PC-9 (cell line): ENCODE measurements at regions not wholly inside any gene's neighbourhood (a gene's known extent, or its start where the extent isn't known, plus 50 kb on each side); places are given as distances from the start of the nearest gene placed in this dataset.

Experiments used
- BruUV-seq: library from RNA; stranded (reverse); fragments of 400-500 nt; replicated peaks from 2 replicates; lab custom pipeline; 2021; lab: Mats Ljungman, UMichigan
- CTCF ChIA-PET: fragments of 300-600 bp; sonication (Branson Sonifier 250); formaldehyde crosslinking; loops from one replicate; lab custom pipeline; 2022; ENCODE audit warnings: antibody characterized with exemption; lab: Charles Lee
- POLR2A ChIA-PET: fragments of 300-600 bp; sonication (Branson Sonifier 250); formaldehyde crosslinking; loops from one replicate; lab custom pipeline; 2022; ENCODE audit warnings: antibody characterized with exemption; ENCODE audit not compliant: unreplicated experiment; lab: Charles Lee
- DNase-seq, 2 experiments: peaks; one replicate each; pipeline versions ENCODE4 v3.0.0 to v3.0.0-alpha.2; 2015 to 2022; ENCODE audit warnings: mixed read lengths in 1 of 2
- H2AFZ ChIP-seq: fragments of 200-600 bp; sonication (generic); 2 replicates; pipeline ENCODE4 v1.8.1; 2017; ENCODE audit warnings: antibody characterized with exemption
- H3F3A ChIP-seq: fragments of 200-600 bp; sonication (generic); 2 replicates; pipeline ENCODE4 v1.8.1; 2017; ENCODE audit warnings: antibody characterized with exemption, mild to moderate bottlenecking, low read depth; ENCODE audit not compliant: insufficient read depth
- H3K27ac ChIP-seq: fragments of 200-600 bp; sonication (generic); 2 replicates; pipeline ENCODE4 v1.6.1; 2016; ENCODE audit warnings: mixed run types
- H3K27me3 ChIP-seq: fragments of 200-600 bp; sonication (generic); 2 replicates; pipeline ENCODE4 v1.6.1; 2016; ENCODE audit warnings: low read depth, mixed run types; ENCODE audit not compliant: insufficient read depth
- H3K36me3 ChIP-seq: fragments of 200-600 bp; sonication (generic); 2 replicates; pipeline ENCODE4 v1.6.1; 2016; ENCODE audit warnings: low read depth, mixed run types
- H3K4me1 ChIP-seq: fragments of 200-600 bp; sonication (generic); replicated peaks from 2 replicates; pipeline ENCODE4 v1.6.1; 2016; ENCODE audit warnings: mixed run types; ENCODE audit not compliant: insufficient read depth
- H3K4me2 ChIP-seq: fragments of 200-600 bp; sonication (generic); 2 replicates; pipeline ENCODE4 v1.6.1; 2017; ENCODE audit warnings: mixed run types
- H3K4me3 ChIP-seq: fragments of 200-600 bp; sonication (generic); 2 replicates; pipeline ENCODE4 v1.6.1; 2016; ENCODE audit warnings: mixed run types
- H3K79me2 ChIP-seq: fragments of 200-600 bp; sonication (generic); 2 replicates; pipeline ENCODE4 v1.6.1; 2017; ENCODE audit warnings: low read depth, mixed run types
- H3K9me2 ChIP-seq: fragments of 200-600 bp; sonication (generic); 2 replicates; pipeline ENCODE4 v1.8.1; 2017; ENCODE audit warnings: mild to moderate bottlenecking; ENCODE audit not compliant: insufficient read depth
- H3K9me3 ChIP-seq: fragments of 200-600 bp; sonication (generic); 2 replicates; pipeline ENCODE4 v1.8.1; 2016; ENCODE audit warnings: low read depth; ENCODE audit not compliant: insufficient read depth
- H4K20me1 ChIP-seq: fragments of 200-600 bp; sonication (generic); 2 replicates; pipeline ENCODE4 v1.8.1; 2017; ENCODE audit not compliant: insufficient read depth
- EZH2 ChIP-seq: fragments of 200-600 bp; sonication (generic); IDR thresholded peaks from 2 replicates; pipeline ENCODE4 v1.8.0; 2017; ENCODE audit warnings: antibody characterized with exemption, low read depth
- intact Hi-C: fragments of 100-400 bp; cut with micrococcal nuclease; formaldehyde crosslinking; loops from one replicate; pipeline ENCODE4 v1.10.0; 2022; ENCODE audit not compliant: unreplicated experiment
- TF ChIP-seq, protein P1 (sequence below): fragments of 200-600 bp; sonication (generic); conservative IDR thresholded peaks from 2 replicates; pipeline ENCODE4 v1.6.1; 2017; ENCODE audit warnings: mixed run types, antibody characterized with exemption, mild to moderate bottlenecking, moderate library complexity

- TF ChIP-seq, protein P1, sequence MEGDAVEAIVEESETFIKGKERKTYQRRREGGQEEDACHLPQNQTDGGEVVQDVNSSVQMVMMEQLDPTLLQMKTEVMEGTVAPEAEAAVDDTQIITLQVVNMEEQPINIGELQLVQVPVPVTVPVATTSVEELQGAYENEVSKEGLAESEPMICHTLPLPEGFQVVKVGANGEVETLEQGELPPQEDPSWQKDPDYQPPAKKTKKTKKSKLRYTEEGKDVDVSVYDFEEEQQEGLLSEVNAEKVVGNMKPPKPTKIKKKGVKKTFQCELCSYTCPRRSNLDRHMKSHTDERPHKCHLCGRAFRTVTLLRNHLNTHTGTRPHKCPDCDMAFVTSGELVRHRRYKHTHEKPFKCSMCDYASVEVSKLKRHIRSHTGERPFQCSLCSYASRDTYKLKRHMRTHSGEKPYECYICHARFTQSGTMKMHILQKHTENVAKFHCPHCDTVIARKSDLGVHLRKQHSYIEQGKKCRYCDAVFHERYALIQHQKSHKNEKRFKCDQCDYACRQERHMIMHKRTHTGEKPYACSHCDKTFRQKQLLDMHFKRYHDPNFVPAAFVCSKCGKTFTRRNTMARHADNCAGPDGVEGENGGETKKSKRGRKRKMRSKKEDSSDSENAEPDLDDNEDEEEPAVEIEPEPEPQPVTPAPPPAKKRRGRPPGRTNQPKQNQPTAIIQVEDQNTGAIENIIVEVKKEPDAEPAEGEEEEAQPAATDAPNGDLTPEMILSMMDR = no peak
- no peak for TF ChIP-seq EZH2
Observed at GRCh38 chr12:83322809-83323208, 636.1 kb downstream of the TMTC2 start.

DNA sequence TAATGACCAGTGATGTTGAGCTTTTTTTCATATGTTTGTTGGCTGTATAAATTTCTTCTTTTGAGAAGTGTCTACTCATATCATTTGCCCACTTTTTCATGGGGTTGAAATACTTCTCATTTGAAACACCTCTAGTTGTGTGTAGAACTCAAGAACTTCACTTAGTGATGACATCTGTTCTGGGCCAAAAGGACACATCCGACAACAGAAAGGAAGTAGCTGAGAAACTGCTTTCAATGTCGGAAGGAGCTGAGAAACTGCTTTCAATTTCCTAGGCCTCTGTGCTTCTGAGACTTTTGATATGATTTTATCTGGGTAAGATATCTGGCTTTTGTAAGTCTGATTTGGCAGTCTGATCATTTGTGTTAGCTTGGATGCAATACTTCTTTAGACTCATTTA lies 635.3 kb downstream of the TMTC2 start:
- intact Hi-C loops = no loop called here
- POLR2A ChIA-PET = no interaction called here

More at GRCh38 chr12:83322809-83323208, 636.1 kb downstream of the TMTC2 start:
- Histone ChIP-seq H3K4me2 (no peak overlapping the region), H3K4me3 (no peak overlapping the region), H3F3A (no peaks in the 10 kb centered on the region), H3K27me3 (no peaks in the 10 kb centered on the region), H3K79me2 (no peaks in the 10 kb centered on the region), H3K9me3 (no peaks in the 10 kb centered on the region), H4K20me1 (no peaks in the 10 kb centered on the region), H2AFZ (no peak overlapping the region), H3K9me2 (no peaks in the 10 kb centered on the region), H3K4me1 (no peaks in the 10 kb centered on the region), H3K36me3 (no peaks in the 10 kb centered on the region), H3K27ac (no peak overlapping the region)
- intact Hi-C loops = no loop called here
- ChIA-PET POLR2A (no interaction called here), CTCF (no interaction called here)
- no TSS peak for BruUV-seq
- DNase-seq = no peak

DNA sequence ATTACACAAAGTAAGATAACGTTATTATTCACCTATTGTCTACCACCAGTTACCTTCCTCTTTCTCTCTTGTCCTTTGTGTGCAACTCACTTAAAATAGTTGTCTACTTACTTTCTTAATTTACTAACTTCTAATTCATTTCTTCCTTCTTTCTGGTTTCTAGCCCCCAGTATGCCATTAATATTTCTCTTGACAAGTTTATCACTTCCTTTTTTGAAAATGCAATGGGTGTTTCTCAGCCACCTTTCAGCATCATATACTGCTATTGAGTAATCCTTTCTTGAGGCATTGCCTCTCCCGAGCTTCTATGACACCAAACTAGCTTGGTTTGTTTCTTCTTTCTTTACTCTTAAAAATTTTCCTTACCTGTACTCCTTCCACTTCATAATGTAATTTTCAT lies 633.6 kb downstream of the TMTC2 start:
- POLR2A ChIA-PET = no interaction called here
- H3K4me1 ChIP-seq = no peaks in the 10 kb centered on the region
- no peaks in the 10 kb centered on the region for H3K27me3 ChIP-seq
- DNase-seq = no peak
- no peak overlapping the region for H3K27ac ChIP-seq
- H3K9me2 ChIP-seq = no peaks in the 10 kb centered on the region
- H3K4me3 ChIP-seq = no peak overlapping the region
- H3F3A ChIP-seq = no peaks in the 10 kb centered on the region
- intact Hi-C loops = no loop called here
- H4K20me1 ChIP-seq = no peaks in the 10 kb centered on the region
- no peak overlapping the region for H3K4me2 ChIP-seq
- H3K36me3 ChIP-seq = no peaks in the 10 kb centered on the region
- H2AFZ ChIP-seq = no peak overlapping the region
- TF ChIP-seq EZH2 = no peak
- TF ChIP-seq, protein P1 = no peak
- CTCF ChIA-PET = no interaction called here
- H3K79me2 ChIP-seq = no peaks in the 10 kb centered on the region
- no TSS peak for BruUV-seq
- H3K9me3 ChIP-seq = no peaks in the 10 kb centered on the region

More for the DNA sequence above, 635.3 kb downstream of the TMTC2 start:
- no peaks in the 10 kb centered on the region for H3K36me3 ChIP-seq
- H3K79me2 ChIP-seq = no peaks in the 10 kb centered on the region
- H3K27ac ChIP-seq = no peak overlapping the region
- no peaks in the 10 kb centered on the region for H3K9me3 ChIP-seq
- no peaks in the 10 kb centered on the region for H3K27me3 ChIP-seq
- no peaks in the 10 kb centered on the region for H3F3A ChIP-seq
- H2AFZ ChIP-seq = no peak overlapping the region
- no TSS peak for BruUV-seq
- CTCF ChIA-PET = no interaction called here
- H4K20me1 ChIP-seq = no peaks in the 10 kb centered on the region
- H3K4me1 ChIP-seq = no peaks in the 10 kb centered on the region
- no peak for DNase-seq
- no peak for TF ChIP-seq EZH2
- TF ChIP-seq, protein P1 = no peak
- no peaks in the 10 kb centered on the region for H3K9me2 ChIP-seq
- no peak overlapping the region for H3K4me3 ChIP-seq
- H3K4me2 ChIP-seq = no peak overlapping the region
